PC-3 (cell line): ENCODE measurements at regions not wholly inside any gene's neighbourhood (a gene's known extent, or its start where the extent isn't known, plus 50 kb on each side); places are given as distances from the start of the nearest gene placed in this dataset.

ENCODE experiments used
- ATAC-seq: fragments of 200-7000 bp; cut with Tn5 transposase; 2 replicates; pipeline ENCODE4 v1.9.1; 2020; ENCODE audit warnings: mild to moderate bottlenecking, moderate library complexity
- BruUV-seq: library from RNA; stranded (reverse); fragments of 400-500 nt; replicated peaks from 2 replicates; lab custom pipeline; 2021; lab: Mats Ljungman, UMichigan
- CTCF ChIA-PET: fragments of 300-600 bp; sonication (Branson Sonifier 250); formaldehyde crosslinking; loops from one replicate; lab custom pipeline; 2022; ENCODE audit warnings: antibody characterized with exemption; lab: Charles Lee
- POLR2A ChIA-PET: fragments of 300-600 bp; sonication (Branson Sonifier 250); formaldehyde crosslinking; loops from one replicate; lab custom pipeline; 2022; ENCODE audit warnings: antibody characterized with exemption; ENCODE audit not compliant: unreplicated experiment; lab: Charles Lee
- DNase-seq: peaks from one replicate; pipeline ENCODE4 v3.0.0-alpha.2; 2015
- H2AFZ ChIP-seq: fragments of 300-600 bp; sonication (generic); 2 replicates; pipeline ENCODE4 v1.6.0; 2016; ENCODE audit warnings: antibody characterized with exemption, low read length
- H3F3A ChIP-seq: fragments of 300-600 bp; sonication (generic); one replicate; pipeline ENCODE4 v1.6.0; 2017; ENCODE audit warnings: antibody characterized with exemption, low read length, control low read depth, mild to moderate bottlenecking; ENCODE audit not compliant: unreplicated experiment
- H3K27ac ChIP-seq: fragments of 300-600 bp; sonication (generic); 2 replicates; pipeline ENCODE4 v1.5.1; 2016; ENCODE audit warnings: mild to moderate bottlenecking, low read length
- H3K27me3 ChIP-seq: fragments of 300-600 bp; sonication (generic); 2 replicates; pipeline ENCODE4 v1.6.1; 2016; ENCODE audit warnings: low read length, mixed read lengths
- H3K36me3 ChIP-seq: fragments of 300-600 bp; sonication (generic); 2 replicates; pipeline ENCODE4 v1.6.1; 2016; ENCODE audit warnings: low read depth, mixed run types, low read length, mixed read lengths
- H3K4me1 ChIP-seq: fragments of 300-600 bp; sonication (generic); 2 replicates; pipeline ENCODE4 v1.5.1; 2016; ENCODE audit warnings: low read length; ENCODE audit not compliant: insufficient read depth
- H3K4me2 ChIP-seq: fragments of 300-600 bp; sonication (generic); 2 replicates; pipeline ENCODE4 v1.6.0; 2016; ENCODE audit warnings: low read length
- H3K4me3 ChIP-seq: fragments of 300-600 bp; sonication (generic); 2 replicates; pipeline ENCODE4 v1.5.1; 2016; ENCODE audit warnings: mild to moderate bottlenecking, low read length, mixed read lengths
- H3K79me2 ChIP-seq: fragments of 300-600 bp; sonication (generic); 2 replicates; pipeline ENCODE4 v1.6.1; 2017; ENCODE audit warnings: low read length, mixed read lengths
- H3K9ac ChIP-seq: fragments of 300-600 bp; sonication (generic); 2 replicates; pipeline ENCODE4 v1.6.0; 2016; ENCODE audit warnings: mild to moderate bottlenecking, low read length
- H3K9me2 ChIP-seq: fragments of 300-600 bp; sonication (generic); replicated peaks from 2 replicates; pipeline ENCODE4 v1.6.1; 2016; ENCODE audit warnings: mixed run types, low read length, mixed read lengths
- H3K9me3 ChIP-seq: fragments of 300-600 bp; sonication (generic); 2 replicates; pipeline ENCODE4 v1.6.1; 2016; ENCODE audit warnings: low read length, mixed read lengths
- H4K20me1 ChIP-seq: fragments of 300-600 bp; sonication (generic); 2 replicates; pipeline ENCODE4 v1.6.1; 2016; ENCODE audit warnings: low read length, mixed read lengths
- EZH2 ChIP-seq: fragments of 300-600 bp; sonication (generic); IDR thresholded peaks from one replicate; pipeline ENCODE4 v1.6.1; 2017; ENCODE audit warnings: antibody characterized with exemption, mild to moderate bottlenecking, low read length; ENCODE audit not compliant: unreplicated experiment
- EZH2phosphoT487 ChIP-seq: fragments of 300-600 bp; sonication (generic); IDR thresholded peaks from 2 replicates; pipeline ENCODE4 v1.6.1; 2018; ENCODE audit warnings: mild to moderate bottlenecking, antibody characterized with exemption, low read length, borderline replicate concordance
- intact Hi-C: fragments of 100-400 bp; cut with micrococcal nuclease; formaldehyde crosslinking; loops from 2 replicates; pipeline ENCODE4 v1.9.0; 2023
- TF ChIP-seq, protein P1 (sequence below): fragments of 300-600 bp; sonication (generic); conservative IDR thresholded peaks from 2 replicates; pipeline ENCODE4 v1.5.1; 2017; ENCODE audit warnings: antibody characterized with exemption, low read depth, mild to moderate bottlenecking, low read length

DNA sequence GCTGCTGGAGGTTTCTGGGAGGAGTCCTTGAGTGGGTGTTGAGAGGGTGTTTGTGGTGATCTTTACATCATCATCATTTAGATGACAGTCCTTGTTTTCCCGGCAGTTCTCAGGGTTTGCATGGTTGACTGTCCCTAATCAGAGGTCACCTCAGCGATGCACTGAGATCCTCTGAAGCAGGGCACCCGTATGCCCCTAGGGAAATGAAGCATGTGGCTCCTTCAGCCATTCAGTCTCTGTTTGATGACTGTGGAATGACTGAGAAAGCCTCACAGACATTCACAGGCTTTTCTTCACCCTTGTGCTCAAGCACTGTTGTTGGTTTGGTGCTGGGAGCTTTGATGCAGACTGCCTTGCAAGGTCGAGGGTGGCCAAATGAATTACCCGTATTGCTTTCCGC is 474.7 kb downstream of the SPRY1 start:
- POLR2A ChIA-PET = no interaction called here
- Histone ChIP-seq H3K4me3 (no peak overlapping the region), H2AFZ (no peak overlapping the region), H3K9me2 (no peaks in the 10 kb centered on the region), H3K9me3 (no peaks in the 10 kb centered on the region), H3K4me2 (no peak overlapping the region), H3K9ac (no peak overlapping the region), H3K27me3 (no peaks in the 10 kb centered on the region), H3K4me1 (no peaks in the 10 kb centered on the region), H4K20me1 (no peaks in the 10 kb centered on the region), H3K36me3 (no peaks in the 10 kb centered on the region), H3F3A (no peaks in the 10 kb centered on the region), H3K27ac (no peak overlapping the region), H3K79me2 (no peaks in the 10 kb centered on the region)
- DNase-seq = no peak
- CTCF ChIA-PET = no interaction called here
- no peak for ATAC-seq
- BruUV-seq = no TSS peak
- TF ChIP-seq EZH2 = no peak
- intact Hi-C loops = no loop called here

DNA sequence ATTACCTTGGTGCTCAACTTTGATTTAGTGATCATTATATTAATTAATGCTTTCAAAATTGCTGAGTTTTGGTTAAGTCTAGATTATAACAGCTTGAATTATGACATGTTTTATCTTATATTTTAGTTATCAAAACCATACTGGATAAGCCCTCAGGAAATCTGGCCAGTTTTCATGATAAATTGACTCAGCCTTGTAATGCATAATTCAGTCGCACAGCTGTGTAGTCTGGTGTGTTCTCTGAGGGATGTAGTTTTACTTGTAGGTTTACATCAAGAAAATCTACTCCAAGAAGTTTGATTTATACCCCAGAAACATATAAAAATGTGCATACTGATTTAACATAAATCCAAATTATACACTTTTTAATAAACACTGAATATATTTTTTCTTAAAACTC is 477.5 kb downstream of the SPRY1 start:
- H3K9me3 ChIP-seq = no peaks in the 10 kb centered on the region
- no peaks in the 10 kb centered on the region for H3K79me2 ChIP-seq
- intact Hi-C loops = no loop called here
- POLR2A ChIA-PET = no interaction called here
- H3K4me3 ChIP-seq = no peak overlapping the region
- H3K4me2 ChIP-seq = no peak overlapping the region
- DNase-seq = no peak
- TF ChIP-seq, protein P1, sequence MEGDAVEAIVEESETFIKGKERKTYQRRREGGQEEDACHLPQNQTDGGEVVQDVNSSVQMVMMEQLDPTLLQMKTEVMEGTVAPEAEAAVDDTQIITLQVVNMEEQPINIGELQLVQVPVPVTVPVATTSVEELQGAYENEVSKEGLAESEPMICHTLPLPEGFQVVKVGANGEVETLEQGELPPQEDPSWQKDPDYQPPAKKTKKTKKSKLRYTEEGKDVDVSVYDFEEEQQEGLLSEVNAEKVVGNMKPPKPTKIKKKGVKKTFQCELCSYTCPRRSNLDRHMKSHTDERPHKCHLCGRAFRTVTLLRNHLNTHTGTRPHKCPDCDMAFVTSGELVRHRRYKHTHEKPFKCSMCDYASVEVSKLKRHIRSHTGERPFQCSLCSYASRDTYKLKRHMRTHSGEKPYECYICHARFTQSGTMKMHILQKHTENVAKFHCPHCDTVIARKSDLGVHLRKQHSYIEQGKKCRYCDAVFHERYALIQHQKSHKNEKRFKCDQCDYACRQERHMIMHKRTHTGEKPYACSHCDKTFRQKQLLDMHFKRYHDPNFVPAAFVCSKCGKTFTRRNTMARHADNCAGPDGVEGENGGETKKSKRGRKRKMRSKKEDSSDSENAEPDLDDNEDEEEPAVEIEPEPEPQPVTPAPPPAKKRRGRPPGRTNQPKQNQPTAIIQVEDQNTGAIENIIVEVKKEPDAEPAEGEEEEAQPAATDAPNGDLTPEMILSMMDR = no peak
- TF ChIP-seq EZH2 = no peak
- TF ChIP-seq EZH2phosphoT487 = no peak
- no peaks in the 10 kb centered on the region for H4K20me1 ChIP-seq
- BruUV-seq = no TSS peak
- ATAC-seq = no peak
- H3K27ac ChIP-seq = no peak overlapping the region
- H3K36me3 ChIP-seq = no peaks in the 10 kb centered on the region
- peaks cover 9% of the 10 kb centered on the region for H3K4me1 ChIP-seq
- CTCF ChIA-PET = no interaction called here
- H3K9ac ChIP-seq = no peak overlapping the region
- no peaks in the 10 kb centered on the region for H3K9me2 ChIP-seq
- no peaks in the 10 kb centered on the region for H3F3A ChIP-seq
- H3K27me3 ChIP-seq = no peaks in the 10 kb centered on the region
- H2AFZ ChIP-seq = no peak overlapping the region

DNA sequence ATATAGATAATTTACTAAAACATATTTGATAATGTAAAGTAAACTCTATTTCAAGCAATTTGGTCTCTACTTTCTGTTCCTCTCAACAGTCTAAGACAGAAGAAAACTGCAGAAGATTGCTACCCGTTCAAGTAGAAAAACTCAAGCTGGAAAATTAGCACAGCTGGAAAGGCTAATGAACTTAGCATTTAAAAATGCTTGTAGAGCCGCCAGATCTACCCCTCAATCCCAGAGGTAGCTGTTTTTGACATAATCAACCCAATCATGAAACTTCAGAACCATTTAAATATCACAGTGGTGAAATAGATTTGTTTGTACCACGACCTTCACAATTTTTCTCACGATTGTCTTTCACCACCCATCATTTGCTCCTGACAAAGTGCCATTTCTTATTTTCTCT is 479.5 kb downstream of the SPRY1 start:
- no peak overlapping the region for H3K27ac ChIP-seq
- BruUV-seq = no TSS peak
- no peaks in the 10 kb centered on the region for H4K20me1 ChIP-seq
- H3K9me3 ChIP-seq = no peaks in the 10 kb centered on the region
- H3K9me2 ChIP-seq = no peaks in the 10 kb centered on the region
- TF ChIP-seq, protein P1 = no peak
- no peak for TF ChIP-seq EZH2
- no peak for TF ChIP-seq EZH2phosphoT487
- no peak for ATAC-seq
- H3K36me3 ChIP-seq = no peaks in the 10 kb centered on the region
- DNase-seq = no peak
- no peaks in the 10 kb centered on the region for H3K79me2 ChIP-seq
- H3K4me2 ChIP-seq = no peak overlapping the region
- no peak overlapping the region for H2AFZ ChIP-seq
- H3K27me3 ChIP-seq = no peaks in the 10 kb centered on the region
- H3K4me3 ChIP-seq = no peak overlapping the region
- H3K4me1 ChIP-seq = peaks cover 9% of the 10 kb centered on the region
- ChIA-PET CTCF (no interaction called here), POLR2A (no interaction called here)
- H3K9ac ChIP-seq = no peak overlapping the region
- H3F3A ChIP-seq = no peaks in the 10 kb centered on the region
- intact Hi-C loops = no loop called here
